Adrenal gland (tissue), 9 donors: ENCODE measurements at regions not wholly inside any gene's neighbourhood (a gene's known extent, or its start where the extent isn't known, plus 50 kb on each side); places are given as distances from the start of the nearest gene placed in this dataset.

Experiments
- DNase-seq, 7 donors: peaks; one replicate each; pipeline ENCODE4 v3.0.0-alpha.2; 2019 to 2020
- H3K27ac ChIP-seq, 5 donors: fragments of 200-600 bp; sonication (generic) in 4 of 5; 1 replicate in 3 of 5; 2 replicates in 2 of 5; pipeline versions ENCODE4 v1.5.1 to v1.8.0; 2016 to 2020; ENCODE audit warnings: mild to moderate bottlenecking in 1 of 5
- H3K27me3 ChIP-seq: fragments of 200-600 bp; 2 replicates; pipeline ENCODE4 v1.8.0; 2021
- H3K36me3 ChIP-seq, 2 donors: fragments of 200-600 bp; replicated peaks in 1 of 2; 1 replicate in 1 of 2; 2 replicates in 1 of 2; pipeline versions ENCODE4 v1.5.1 to v1.8.0; 2018 to 2022
- H3K4me1 ChIP-seq, 2 donors: fragments of 200-600 bp; replicated peaks in 1 of 2; 1 replicate in 1 of 2; 2 replicates in 1 of 2; pipeline versions ENCODE4 v1.5.1 to v1.8.0; 2018 to 2021
- H3K4me3 ChIP-seq, 4 donors: fragments of 200-600 bp; sonication (generic) in 3 of 4; one replicate each; pipeline ENCODE4 v1.5.1; 2016 to 2018
- H3K9me3 ChIP-seq, 3 donors: fragments of 200-600 bp; sonication (generic) in 1 of 3; replicated peaks in 1 of 3; 1 replicate in 2 of 3; 2 replicates in 1 of 3; pipeline versions ENCODE4 v1.5.1 to v1.8.0; 2016 to 2021
- POLR2A ChIP-seq, 2 donors: fragments of 450-650 bp; IDR thresholded peaks; one replicate each; pipeline ENCODE4 v1.6.1; 2017; ENCODE audit warnings: antibody characterized with exemption in 2 of 2, mild to moderate bottlenecking in 2 of 2, moderate library complexity in 1 of 2
- WGBS, 4 donors: extraction: QIAGEN DNeasy Blood & Tissue Kit in 2 of 4; methylation state at CpG; one replicate each; pipeline versions ENCODE4 v1.1.5 to v1.1.7; 2013 to 2017; 5-methylcytosine and 5-hydroxymethylcytosine counted together
- intact Hi-C, 2 donors: fragments of 100-400 bp; cut with DNase I; formaldehyde crosslinking; loops; one replicate each; pipeline versions ENCODE4 v1.14.1 to v1.15.0; 2022 to 2023
- TF ChIP-seq, protein P1 (sequence below), 6 experiments: fragments of 450-650 bp in 4 of 6; fragments of 200-600 bp in 2 of 6; sonication (generic) in 1 of 6; IDR thresholded peaks; 1 replicate in 5 of 6; 2 replicates in 1 of 6; pipeline versions ENCODE4 v1.5.1 to v1.8.0; 2016 to 2021; ENCODE audit warnings: antibody characterized with exemption in 6 of 6, mild to moderate bottlenecking in 2 of 6, moderate library complexity in 1 of 6
- donor health status: healthy with polysubstance abuse.
- donor health status: Bipolar disorder and iron deficiency.
- donor health status: DM: yes; HTN: yes; CAD: no.
- donor health status: DM: no; HTN: no; CAD: no.
- donor health status: DM: no; HTN: no; CAD: no.

DNA sequence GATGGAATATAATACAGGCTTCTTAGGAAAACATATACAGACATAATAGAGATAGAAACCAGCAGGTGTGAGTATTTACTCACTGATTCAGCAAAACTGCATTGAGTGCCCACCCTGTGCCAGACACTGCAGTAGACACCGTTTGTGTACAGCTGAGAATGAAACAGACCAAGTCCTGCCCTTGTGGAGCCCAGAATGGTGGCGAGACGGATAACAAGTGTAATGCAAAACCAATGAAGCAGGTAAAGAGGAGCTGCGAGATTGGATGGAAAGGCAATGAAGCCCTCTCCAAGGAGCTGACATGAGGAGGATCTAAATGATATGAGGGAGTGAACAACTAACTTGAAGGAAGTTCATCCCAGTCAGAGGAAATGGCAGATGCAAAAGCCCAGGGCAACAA is 256.4 kb downstream of the MEX3B start:
- intact Hi-C loops, result no loop called here
- 77 to 84% (median 78%) methylated on average over 4 of the region's 4 CpGs for WGBS, 4 donors
- no peak for TF ChIP-seq POLR2A (IDR thresholded peaks at IDR 0.05)
- TF ChIP-seq, protein P1, sequence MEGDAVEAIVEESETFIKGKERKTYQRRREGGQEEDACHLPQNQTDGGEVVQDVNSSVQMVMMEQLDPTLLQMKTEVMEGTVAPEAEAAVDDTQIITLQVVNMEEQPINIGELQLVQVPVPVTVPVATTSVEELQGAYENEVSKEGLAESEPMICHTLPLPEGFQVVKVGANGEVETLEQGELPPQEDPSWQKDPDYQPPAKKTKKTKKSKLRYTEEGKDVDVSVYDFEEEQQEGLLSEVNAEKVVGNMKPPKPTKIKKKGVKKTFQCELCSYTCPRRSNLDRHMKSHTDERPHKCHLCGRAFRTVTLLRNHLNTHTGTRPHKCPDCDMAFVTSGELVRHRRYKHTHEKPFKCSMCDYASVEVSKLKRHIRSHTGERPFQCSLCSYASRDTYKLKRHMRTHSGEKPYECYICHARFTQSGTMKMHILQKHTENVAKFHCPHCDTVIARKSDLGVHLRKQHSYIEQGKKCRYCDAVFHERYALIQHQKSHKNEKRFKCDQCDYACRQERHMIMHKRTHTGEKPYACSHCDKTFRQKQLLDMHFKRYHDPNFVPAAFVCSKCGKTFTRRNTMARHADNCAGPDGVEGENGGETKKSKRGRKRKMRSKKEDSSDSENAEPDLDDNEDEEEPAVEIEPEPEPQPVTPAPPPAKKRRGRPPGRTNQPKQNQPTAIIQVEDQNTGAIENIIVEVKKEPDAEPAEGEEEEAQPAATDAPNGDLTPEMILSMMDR (IDR thresholded peaks at IDR 0.05), result no peak

DNA sequence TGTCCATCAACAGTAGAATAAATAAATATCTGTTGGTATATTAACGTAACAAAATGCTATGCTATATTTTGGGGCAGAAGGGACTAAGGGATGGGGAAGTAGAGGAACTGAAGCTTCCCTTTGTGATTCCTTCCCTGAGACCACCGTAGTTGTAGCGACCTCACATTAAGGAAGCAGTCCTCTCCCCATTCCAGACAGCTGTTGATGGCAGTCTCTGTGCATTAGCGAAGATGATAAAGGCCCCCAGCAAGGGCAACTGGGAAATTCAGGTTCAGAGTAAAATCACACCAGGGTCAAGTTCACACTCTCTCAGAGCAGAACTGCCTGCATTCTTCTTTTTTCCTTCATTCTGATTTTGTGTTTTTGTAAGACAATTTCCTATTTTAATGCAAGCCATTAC is 259.0 kb downstream of the MEX3B start:
- H3K27me3 ChIP-seq, result peaks cover 5% of the 10 kb centered on the region
- H3K36me3 ChIP-seq, result no peaks in the 10 kb centered on the region
- H3K27ac ChIP-seq, result no peak overlapping the region
- no peak for DNase-seq
- H3K9me3 ChIP-seq, result no peaks in the 10 kb centered on the region
- intact Hi-C loops, result no loop called here
- WGBS, 4 donors, result 64 to 78% (median 67%) methylated on average over 4 of the region's 4 CpGs
- TF ChIP-seq, protein P1 (IDR thresholded peaks at IDR 0.05), result no peak
- TF ChIP-seq POLR2A (IDR thresholded peaks at IDR 0.05), result no peak
- no peaks in the 10 kb centered on the region for H3K4me1 ChIP-seq
- H3K4me3 ChIP-seq, result no peak overlapping the region

More for the DNA sequence above, 256.4 kb downstream of the MEX3B start:
- no peaks in the 10 kb centered on the region for H3K4me1 ChIP-seq
- H3K27me3 ChIP-seq, result peaks cover 5% of the 10 kb centered on the region
- no peak for DNase-seq
- H3K27ac ChIP-seq, result no peak overlapping the region
- no peaks in the 10 kb centered on the region for H3K36me3 ChIP-seq
- H3K4me3 ChIP-seq, result no peak overlapping the region
- H3K9me3 ChIP-seq, result no peaks in the 10 kb centered on the region

- intact Hi-C loops, result no loop called here
- no peak overlapping the region for H3K4me3 ChIP-seq
- no peaks in the 10 kb centered on the region for H3K36me3 ChIP-seq
- H3K4me1 ChIP-seq, result no peaks in the 10 kb centered on the region
- peaks cover 5% of the 10 kb centered on the region for H3K27me3 ChIP-seq
- H3K27ac ChIP-seq, result no peak overlapping the region
- no peak for DNase-seq
- WGBS, 4 donors, result 87% methylated on average over 5 of the region's 5 CpGs
- H3K9me3 ChIP-seq, result no peaks in the 10 kb centered on the region
- TF ChIP-seq, protein P1 (IDR thresholded peaks at IDR 0.05), result no peak
- no peak for TF ChIP-seq POLR2A (IDR thresholded peaks at IDR 0.05)
Measured at GRCh38 chr15:81785679-81786078, 260.1 kb downstream of the MEX3B start.

DNA sequence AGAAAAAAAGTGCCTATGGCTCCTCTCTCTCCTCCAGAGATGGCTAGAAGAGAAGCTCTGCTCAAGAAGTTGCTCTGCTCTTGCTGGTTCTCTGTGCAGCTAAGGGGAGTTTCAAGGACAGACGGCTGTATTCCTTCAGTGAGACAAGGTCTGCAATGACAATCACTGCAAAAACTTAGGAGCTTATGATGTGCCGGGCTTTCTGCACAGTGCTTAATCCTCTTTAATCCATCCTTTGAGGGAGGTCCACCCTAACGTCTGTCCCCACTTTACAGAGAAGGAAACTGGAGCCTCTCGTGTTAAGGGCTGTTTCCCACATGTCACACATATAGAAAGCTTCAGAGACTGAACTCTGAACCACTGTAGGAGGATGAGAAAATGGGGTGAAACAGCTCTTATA is 260.6 kb downstream of the MEX3B start:
- no peak for TF ChIP-seq POLR2A (IDR thresholded peaks at IDR 0.05)
- TF ChIP-seq, protein P1 (IDR thresholded peaks at IDR 0.05), result no peak
- WGBS, 4 donors, result 44 to 58% (median 50%) methylated on average over 4 of the region's 4 CpGs
- intact Hi-C loops, result no loop called here

More for the DNA sequence above, 260.6 kb downstream of the MEX3B start:
- H3K9me3 ChIP-seq, result no peaks in the 10 kb centered on the region
- no peak overlapping the region for H3K27ac ChIP-seq
- H3K36me3 ChIP-seq, result no peaks in the 10 kb centered on the region
- no peak overlapping the region for H3K4me3 ChIP-seq
- DNase-seq, result no peak
- H3K27me3 ChIP-seq, result peaks cover 5% of the 10 kb centered on the region
- no peaks in the 10 kb centered on the region for H3K4me1 ChIP-seq
